SK-N-SH (cell line): ENCODE measurements at regions not wholly inside any gene's neighbourhood (a gene's known extent, or its start where the extent isn't known, plus 50 kb on each side); places are given as distances from the start of the nearest gene placed in this dataset.

Experiments
- CTCF ChIA-PET: fragments of 300-600, 350-600 bp; formaldehyde crosslinking; extraction: SDS; loops from one replicate; lab custom pipeline; 2021; lab: Yijun Ruan, JAX
- POLR2A ChIA-PET: fragments of 350-600 bp; sonication (Branson Sonifier 250); formaldehyde crosslinking; extraction: SDS; loops from one replicate; lab custom pipeline; 2020; ENCODE audit warnings: antibody characterized with exemption, inconsistent platforms; lab: Yijun Ruan, JAX
- DNase-seq: peaks from one replicate; pipeline ENCODE4 v3.0.0; 2012
- H2AFZ ChIP-seq: fragments of 200-600 bp; sonication (generic); 2 replicates; pipeline ENCODE4 v1.8.1; 2016; ENCODE audit warnings: antibody characterized with exemption, mild to moderate bottlenecking, low read depth
- H3F3A ChIP-seq: fragments of 200-600 bp; sonication (generic); replicated peaks from 2 replicates; pipeline ENCODE3; 2016; ENCODE audit warnings: antibody characterized with exemption, mild to moderate bottlenecking; ENCODE audit not compliant: insufficient read depth
- H3K27ac ChIP-seq, 2 experiments: fragments of 200-500 bp in 1 of 2; fragments of 200-600 bp in 1 of 2; sonication (Bioruptor generic) in 1 of 2; sonication (generic), shearing (Covaris generic) in 1 of 2; 2 replicates each; pipeline versions ENCODE4 v1.5.1 to v1.6.1; 2014 to 2016; ENCODE audit warnings: low read depth in 2 of 2, inconsistent platforms in 1 of 2, low read length in 1 of 2, mild to moderate bottlenecking in 1 of 2, mixed read lengths in 1 of 2
- H3K27me3 ChIP-seq: fragments of 200-600 bp; sonication (generic), shearing (Covaris generic); 2 replicates; pipeline ENCODE4 v1.6.1; 2016; ENCODE audit warnings: mixed run types; ENCODE audit not compliant: insufficient read depth
- H3K36me3 ChIP-seq, 2 experiments: fragments of 200-500 bp in 1 of 2; fragments of 200-600 bp in 1 of 2; sonication (Bioruptor generic) in 1 of 2; sonication (generic) in 1 of 2; replicated peaks in 1 of 2; 2 replicates each; pipeline versions ENCODE3 to v1.5.1; 2014 to 2016; ENCODE audit warnings: low read length in 1 of 2, mild to moderate bottlenecking in 1 of 2; ENCODE audit not compliant: insufficient read depth in 2 of 2, control insufficient read depth in 1 of 2
- H3K4me1 ChIP-seq, 2 experiments: fragments of 200-500 bp in 1 of 2; fragments of 200-600 bp in 1 of 2; sonication (Bioruptor generic) in 1 of 2; sonication (generic), shearing (Covaris generic) in 1 of 2; 2 replicates each; pipeline versions ENCODE4 v1.5.1 to v1.6.1; 2014 to 2016; ENCODE audit warnings: low read depth in 1 of 2, low read length in 1 of 2, mixed run types in 1 of 2; ENCODE audit not compliant: insufficient read depth in 2 of 2, control insufficient read depth in 1 of 2
- H3K4me2 ChIP-seq: fragments of 200-600 bp; sonication (generic), shearing (Covaris generic); 2 replicates; pipeline ENCODE4 v1.6.1; 2017; ENCODE audit warnings: mixed run types
- H3K4me3 ChIP-seq, 2 experiments: fragments of 200-500 bp in 1 of 2; fragments of 200-600 bp in 1 of 2; sonication (Bioruptor generic) in 1 of 2; sonication (generic), shearing (Covaris generic) in 1 of 2; 2 replicates each; pipeline versions ENCODE4 v1.5.1 to v1.8.1; 2014 to 2016; ENCODE audit warnings: low read depth in 2 of 2, inconsistent platforms in 1 of 2, low read length in 1 of 2, mild to moderate bottlenecking in 1 of 2, mixed read lengths in 1 of 2, moderate library complexity in 1 of 2
- H3K79me2 ChIP-seq: fragments of 200-600 bp; sonication (generic); 2 replicates; pipeline ENCODE4 v1.8.1; 2017; ENCODE audit warnings: mild to moderate bottlenecking; ENCODE audit not compliant: insufficient read depth
- H3K9ac ChIP-seq: fragments of 200-600 bp; sonication (generic); 2 replicates; pipeline ENCODE4 v1.6.1; 2017; ENCODE audit warnings: mixed run types
- H3K9me2 ChIP-seq: fragments of 200-600 bp; sonication (generic); 2 replicates; pipeline ENCODE4 v1.6.1; 2017; ENCODE audit warnings: mixed run types
- H3K9me3 ChIP-seq: fragments of 200-600 bp; sonication (generic); 2 replicates; pipeline ENCODE4 v1.6.1; 2017; ENCODE audit warnings: mixed run types, mild to moderate bottlenecking, moderate library complexity
- H4K20me1 ChIP-seq: fragments of 200-600 bp; sonication (generic); 2 replicates; pipeline ENCODE4 v1.6.1; 2017; ENCODE audit warnings: mild to moderate bottlenecking, mixed run types; ENCODE audit not compliant: insufficient read depth
- EP300 ChIP-seq, 2 experiments: IDR thresholded peaks; 2 replicates each; pipeline versions ENCODE4 v1.4.0 to v1.6.1; 2012; ENCODE audit warnings: borderline replicate concordance in 1 of 2, low read depth in 1 of 2, low read length in 1 of 2
- GABPA ChIP-seq: IDR thresholded peaks from 2 replicates; pipeline ENCODE4 v1.4.0; 2012; ENCODE audit warnings: low read depth, mild to moderate bottlenecking
- JUND ChIP-seq: IDR thresholded peaks from 2 replicates; pipeline ENCODE4 v1.4.0; 2012
- MXI1 ChIP-seq: IDR thresholded peaks from 2 replicates; pipeline ENCODE4 v1.6.1; 2012; ENCODE audit warnings: mild to moderate bottlenecking, low read depth, low read length, improper control_type of control experiment
- NFIC ChIP-seq: IDR thresholded peaks from 2 replicates; pipeline ENCODE4 v1.4.0; 2012; ENCODE audit warnings: borderline replicate concordance
- NRF1 ChIP-seq: IDR thresholded peaks from 2 replicates; pipeline ENCODE4 v1.6.1; 2012; ENCODE audit warnings: low read depth, mild to moderate bottlenecking, low read length
- PBX3 ChIP-seq: IDR thresholded peaks from 2 replicates; pipeline ENCODE4; 2012
- RAD21 ChIP-seq: IDR thresholded peaks from 2 replicates; pipeline ENCODE4 v1.6.1; 2012; ENCODE audit warnings: mild to moderate bottlenecking, low read length
- RCOR1 ChIP-seq: fragments of 150-350 bp; IDR thresholded peaks from 2 replicates; pipeline ENCODE4 v1.6.1; 2017; ENCODE audit warnings: antibody characterized with exemption, low read length
- REST ChIP-seq: IDR thresholded peaks from 2 replicates; pipeline ENCODE4 v1.6.1; 2012; ENCODE audit warnings: mild to moderate bottlenecking, low read depth, low read length, moderate library complexity
- RXRA ChIP-seq: IDR thresholded peaks from 2 replicates; pipeline ENCODE4 v1.4.0; 2012; ENCODE audit warnings: low read depth, mild to moderate bottlenecking, borderline replicate concordance
- SIN3A ChIP-seq: IDR thresholded peaks from 2 replicates; pipeline ENCODE4 v1.6.1; 2012; ENCODE audit warnings: low read depth, mild to moderate bottlenecking, low read length, moderate library complexity, borderline replicate concordance
- SMC3 ChIP-seq: IDR thresholded peaks from 2 replicates; pipeline ENCODE4 v1.6.1; 2012; ENCODE audit warnings: low read depth, low read length, improper control_type of control experiment
- TAF1 ChIP-seq: IDR thresholded peaks from 2 replicates; pipeline ENCODE4 v1.6.1; 2012; ENCODE audit warnings: low read depth, mild to moderate bottlenecking, low read length, moderate library complexity, borderline replicate concordance
- TCF12 ChIP-seq: IDR thresholded peaks from 2 replicates; pipeline ENCODE4 v1.4.0; 2012
- YY1 ChIP-seq: IDR thresholded peaks from 2 replicates; pipeline ENCODE4 v1.4.0; 2012; ENCODE audit warnings: low read depth, mild to moderate bottlenecking
- WGBS: methylation state at CpG from one replicate; pipeline ENCODE4 v1.1.6; 2017; ENCODE audit warnings: low lambda C conversion rate; 5-methylcytosine and 5-hydroxymethylcytosine counted together
- TF ChIP-seq, protein P1 (sequence below): fragments of 150-350 bp; IDR thresholded peaks from 2 replicates; pipeline ENCODE4 v1.6.1; 2016; ENCODE audit warnings: mild to moderate bottlenecking, low read depth, low read length
- TF ChIP-seq, protein P2 (sequence below): fragments of 150-350 bp; IDR thresholded peaks from 2 replicates; pipeline ENCODE4 v1.6.1; 2017; ENCODE audit warnings: antibody characterized with exemption, low read length, low read depth, borderline replicate concordance

DNA sequence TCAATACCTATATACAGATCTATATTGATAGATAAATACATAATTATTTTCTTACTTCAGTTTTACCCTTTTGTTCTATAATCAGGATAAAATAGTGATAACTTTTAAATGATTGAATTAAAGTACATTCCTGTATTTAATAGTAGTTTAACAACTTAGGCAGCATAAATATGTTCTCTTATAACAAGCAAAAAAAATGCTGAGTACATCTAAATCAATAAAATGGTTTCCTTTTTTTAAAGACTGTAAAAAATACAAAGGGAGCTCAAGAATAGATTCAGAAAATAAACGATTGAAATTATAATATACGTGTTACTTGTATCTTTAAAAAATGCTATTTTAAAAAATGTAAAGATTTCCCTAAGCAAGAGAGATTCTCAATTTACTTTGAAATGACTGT, 393.7 kb upstream of the TMEM132C start (continued):
- TF ChIP-seq REST: no peak
- no peak for TF ChIP-seq NRF1
- TF ChIP-seq PBX3: no peak

- H3K9ac ChIP-seq: no peak overlapping the region
- H3K9me2 ChIP-seq: no peaks in the 10 kb centered on the region
- no peak overlapping the region for H2AFZ ChIP-seq
- H3K36me3 ChIP-seq: no peaks in the 10 kb centered on the region
- H3K9me3 ChIP-seq: no peaks in the 10 kb centered on the region; the same call in 1 of the 2 replicates
- no peaks in the 10 kb centered on the region for H3K79me2 ChIP-seq
- no peaks in the 10 kb centered on the region for H3F3A ChIP-seq
- H3K27ac ChIP-seq: no peak overlapping the region
- no peak overlapping the region for H3K4me3 ChIP-seq
- ChIA-PET POLR2A (no interaction called here), CTCF (no interaction called here)
- no peak for DNase-seq
- no peaks in the 10 kb centered on the region for H3K4me1 ChIP-seq
- TF ChIP-seq RAD21 (no peak), RXRA (no peak), JUND (no peak)
- no peaks in the 10 kb centered on the region for H4K20me1 ChIP-seq
- no peaks in the 10 kb centered on the region for H3K27me3 ChIP-seq
- H3K4me2 ChIP-seq: no peak overlapping the region
- 28% methylated on average over 3 of the region's 3 CpGs for WGBS
Observed at GRCh38 chr12:127881371-127882140, 385.4 kb upstream of the TMEM132C start.

DNA sequence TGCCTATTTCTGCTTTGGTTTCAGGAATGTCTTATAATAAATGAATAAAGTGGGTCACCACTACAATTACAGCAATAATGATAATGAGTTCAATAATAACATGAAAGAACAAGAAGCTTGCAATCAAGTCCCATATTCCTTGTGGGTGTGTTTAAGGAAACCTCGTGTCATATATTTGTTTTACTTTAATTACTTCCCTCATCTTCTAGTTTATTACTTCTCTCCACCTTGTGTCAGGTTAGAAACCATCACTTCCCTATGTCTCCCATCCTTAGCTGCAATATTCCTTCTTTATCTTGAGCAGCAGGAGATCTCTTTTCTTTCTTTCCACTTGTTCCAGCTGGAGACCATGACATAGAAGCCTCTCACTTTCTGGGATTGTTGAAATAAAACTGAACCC, 384.0 kb upstream of the TMEM132C start:
- H3K4me1 ChIP-seq: no peaks in the 10 kb centered on the region
- 0% methylated on average over 1 of the region's 1 CpG for WGBS
- H3K4me3 ChIP-seq: no peak overlapping the region
- POLR2A ChIA-PET: no interaction called here
- no peaks in the 10 kb centered on the region for H3K9me2 ChIP-seq
- no peaks in the 10 kb centered on the region for H3K79me2 ChIP-seq
- DNase-seq: no peak
- CTCF ChIA-PET: interaction anchor here (0.7 kb wide), 1 partner anchor 507 kb away, joined by 3 read pairs; no protein-coding TSS in a partner anchor
- no peaks in the 10 kb centered on the region; the same call in 1 of the 2 replicates for H3K9me3 ChIP-seq
- H3K9ac ChIP-seq: no peak overlapping the region; the same call in 1 of the 2 replicates
- H4K20me1 ChIP-seq: no peaks in the 10 kb centered on the region
- no peak overlapping the region for H3K4me2 ChIP-seq
- H3K36me3 ChIP-seq: no peaks in the 10 kb centered on the region
- no peak overlapping the region for H2AFZ ChIP-seq
- no peaks in the 10 kb centered on the region for H3F3A ChIP-seq
- no peaks in the 10 kb centered on the region for H3K27me3 ChIP-seq
- H3K27ac ChIP-seq: no peak overlapping the region
- TF ChIP-seq PBX3 (no peak), TAF1 (no peak), SMC3 (no peak), YY1 (no peak), MXI1 (no peak), RCOR1 (no peak), NFIC (no peak), EP300 (IDR thresholded peaks at IDR 0.05; ENCODE audit: borderline replicate concordance in 1 of 2, low read depth in 1 of 2, low read length in 1 of 2) (no peak), TCF12 (no peak), GABPA (no peak), SIN3A (no peak)
- TF ChIP-seq, protein P1, sequence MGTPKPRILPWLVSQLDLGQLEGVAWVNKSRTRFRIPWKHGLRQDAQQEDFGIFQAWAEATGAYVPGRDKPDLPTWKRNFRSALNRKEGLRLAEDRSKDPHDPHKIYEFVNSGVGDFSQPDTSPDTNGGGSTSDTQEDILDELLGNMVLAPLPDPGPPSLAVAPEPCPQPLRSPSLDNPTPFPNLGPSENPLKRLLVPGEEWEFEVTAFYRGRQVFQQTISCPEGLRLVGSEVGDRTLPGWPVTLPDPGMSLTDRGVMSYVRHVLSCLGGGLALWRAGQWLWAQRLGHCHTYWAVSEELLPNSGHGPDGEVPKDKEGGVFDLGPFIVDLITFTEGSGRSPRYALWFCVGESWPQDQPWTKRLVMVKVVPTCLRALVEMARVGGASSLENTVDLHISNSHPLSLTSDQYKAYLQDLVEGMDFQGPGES: no peak
- TF ChIP-seq, protein P2, sequence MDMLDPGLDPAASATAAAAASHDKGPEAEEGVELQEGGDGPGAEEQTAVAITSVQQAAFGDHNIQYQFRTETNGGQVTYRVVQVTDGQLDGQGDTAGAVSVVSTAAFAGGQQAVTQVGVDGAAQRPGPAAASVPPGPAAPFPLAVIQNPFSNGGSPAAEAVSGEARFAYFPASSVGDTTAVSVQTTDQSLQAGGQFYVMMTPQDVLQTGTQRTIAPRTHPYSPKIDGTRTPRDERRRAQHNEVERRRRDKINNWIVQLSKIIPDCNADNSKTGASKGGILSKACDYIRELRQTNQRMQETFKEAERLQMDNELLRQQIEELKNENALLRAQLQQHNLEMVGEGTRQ: no peak
